ENCODE measurements at regions not wholly inside any gene's neighbourhood (a gene's known extent, or its start where the extent isn't known, plus 50 kb on each side); places are given as distances from the start of the nearest gene placed in this dataset.

DNA sequence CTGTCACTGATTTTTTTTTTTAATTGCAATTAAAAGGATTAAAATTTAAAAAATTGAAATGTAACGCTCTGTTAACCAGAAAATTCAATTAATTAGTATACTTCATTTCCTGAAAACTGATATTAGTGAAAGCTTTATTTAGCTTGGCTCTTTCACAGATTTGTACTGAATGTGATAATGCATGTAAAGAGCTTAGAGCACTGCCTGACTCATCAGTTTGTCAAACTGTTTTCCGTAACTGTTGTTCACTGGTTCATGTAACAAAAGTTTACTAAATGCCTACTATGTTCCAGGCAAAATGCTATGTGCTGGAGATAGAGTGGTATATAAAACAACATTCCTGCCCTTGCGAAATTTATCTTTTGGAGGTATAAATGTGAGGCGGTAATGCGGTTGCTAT, 471.7 kb downstream of the SH2D1A start:
- no peaks in the 10 kb centered on the region for H3K9me3 ChIP-seq (ENCODE audit: control extremely low read depth in 1 of 3, control insufficient read depth in 2 of 3, insufficient read depth in 1 of 3, low read length in 2 of 3)
- H3K9ac ChIP-seq (ENCODE audit: low read length): no peak overlapping the region
- no peaks in the 10 kb centered on the region for H3K36me3 ChIP-seq (replicated peaks in 1 of 2; ENCODE audit: control extremely low read depth in 1 of 2, control insufficient read depth in 1 of 2, extremely low read depth in 1 of 2, insufficient read depth in 2 of 2, low read length in 1 of 2)
- H3K79me2 ChIP-seq (ENCODE audit: control insufficient read depth, insufficient read depth, low read length): no peaks in the 10 kb centered on the region
- CTCF ChIA-PET: no interaction called here
- H4K20me1 ChIP-seq (ENCODE audit: control insufficient read depth, insufficient read depth, low read length, poor library complexity, severe bottlenecking): no peaks in the 10 kb centered on the region
- WGBS (ENCODE audit: insufficient coverage): no CpG with 5 or more reads among the region's 5 CpGs
- ATAC-seq (ENCODE audit: low read depth) (no peak), DNase-seq (no peak)
- H3K4me2 ChIP-seq (replicated peaks; ENCODE audit: low read depth, low read length, poor library complexity, severe bottlenecking): no peak overlapping the region
- Mint-ChIP-seq H3K27me3 (no peaks in the 10 kb centered on the region), H3K4me3 (no peak overlapping the region), H3K27ac (no peak overlapping the region), H3K4me1 (no peaks in the 10 kb centered on the region), H3K9me3 (ENCODE audit: insufficient read depth) (no peaks in the 10 kb centered on the region)
- no peaks in the 10 kb centered on the region for H3K27me3 ChIP-seq (replicated peaks in 1 of 4; ENCODE audit: control extremely low read depth in 1 of 4, control insufficient read depth in 3 of 4, insufficient read depth in 4 of 4, low read length in 3 of 4)
- H2AFZ ChIP-seq (ENCODE audit: insufficient read depth, low read depth, low read length, poor library complexity, severe bottlenecking): no peak overlapping the region
- TF ChIP-seq EZH2 (IDR thresholded peaks at IDR 0.05; ENCODE audit: borderline replicate concordance, insufficient read depth, low read depth, low read length, poor library complexity, severe bottlenecking) (no peak), CTCF (IDR thresholded peaks at IDR 0.05) (no peak)
- H3K4me3 ChIP-seq (ENCODE audit: control extremely low read depth in 1 of 5, extremely low read depth in 1 of 5, insufficient read depth in 1 of 5, low read depth in 2 of 5, low read length in 4 of 5): no peak overlapping the region
- POLR2A ChIA-PET: no interaction called here
- H3K27ac ChIP-seq (ENCODE audit: low read length in 2 of 2): no peak overlapping the region
- intact Hi-C loops (cut with micrococcal nuclease): no loop called here
- H3K4me1 ChIP-seq (ENCODE audit: control insufficient read depth in 2 of 2, insufficient read depth in 2 of 2, low read length in 2 of 2): no peaks in the 10 kb centered on the region

DNA sequence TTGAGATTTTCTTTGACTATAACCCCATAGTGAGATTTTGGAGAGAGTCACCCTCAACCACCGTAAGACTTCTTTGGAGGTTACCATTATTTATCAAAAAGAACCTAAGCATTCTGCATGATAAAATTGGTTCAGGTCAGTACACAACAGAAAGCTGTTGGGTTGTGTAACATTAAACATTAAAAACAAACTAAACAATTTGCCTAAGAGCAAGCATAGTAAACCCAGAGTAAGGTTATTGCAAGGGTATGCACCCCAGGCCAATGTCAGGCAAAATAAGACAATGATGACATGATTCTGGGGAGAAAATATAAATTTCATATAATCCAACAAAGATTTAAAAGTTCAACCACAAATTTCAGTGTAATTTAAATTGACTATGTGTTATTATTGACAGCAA, 472.4 kb downstream of the SH2D1A start:
- Histone ChIP-seq H3K4me2 (replicated peaks; ENCODE audit: low read depth, low read length, poor library complexity, severe bottlenecking) (no peak overlapping the region), H4K20me1 (ENCODE audit: control insufficient read depth, insufficient read depth, low read length, poor library complexity, severe bottlenecking) (no peaks in the 10 kb centered on the region), H3K79me2 (ENCODE audit: control insufficient read depth, insufficient read depth, low read length) (no peaks in the 10 kb centered on the region), H2AFZ (ENCODE audit: insufficient read depth, low read depth, low read length, poor library complexity, severe bottlenecking) (no peak overlapping the region), H3K9ac (ENCODE audit: low read length) (no peak overlapping the region), H3K4me3 (ENCODE audit: control extremely low read depth in 1 of 5, extremely low read depth in 1 of 5, insufficient read depth in 1 of 5, low read depth in 2 of 5, low read length in 4 of 5) (no peak overlapping the region), H3K27me3 (replicated peaks in 1 of 4; ENCODE audit: control extremely low read depth in 1 of 4, control insufficient read depth in 3 of 4, insufficient read depth in 4 of 4, low read length in 3 of 4) (no peaks in the 10 kb centered on the region), H3K4me1 (ENCODE audit: control insufficient read depth in 2 of 2, insufficient read depth in 2 of 2, low read length in 2 of 2) (no peaks in the 10 kb centered on the region), H3K9me3 (ENCODE audit: control extremely low read depth in 1 of 3, control insufficient read depth in 2 of 3, insufficient read depth in 1 of 3, low read length in 2 of 3) (no peaks in the 10 kb centered on the region), H3K27ac (ENCODE audit: low read length in 2 of 2) (no peak overlapping the region), H3K36me3 (replicated peaks in 1 of 2; ENCODE audit: control extremely low read depth in 1 of 2, control insufficient read depth in 1 of 2, extremely low read depth in 1 of 2, insufficient read depth in 2 of 2, low read length in 1 of 2) (no peaks in the 10 kb centered on the region)
- Mint-ChIP-seq H3K4me1 (no peaks in the 10 kb centered on the region), H3K27me3 (no peaks in the 10 kb centered on the region), H3K27ac (no peak overlapping the region), H3K4me3 (no peak overlapping the region), H3K9me3 (ENCODE audit: insufficient read depth) (no peaks in the 10 kb centered on the region)
- ChIA-PET CTCF (no interaction called here), POLR2A (no interaction called here)
- WGBS (ENCODE audit: insufficient coverage): no CpG with 5 or more reads among the region's 1 CpG
- no peak for DNase-seq
- intact Hi-C loops (cut with micrococcal nuclease): no loop called here
- TF ChIP-seq EZH2 (IDR thresholded peaks at IDR 0.05; ENCODE audit: borderline replicate concordance, insufficient read depth, low read depth, low read length, poor library complexity, severe bottlenecking) (no peak), CTCF (IDR thresholded peaks at IDR 0.05) (no peak)
- ATAC-seq (ENCODE audit: low read depth): no peak
